OCI-LY7 (cell line): ENCODE measurements at regions not wholly inside any gene's neighbourhood (a gene's known extent, or its start where the extent isn't known, plus 50 kb on each side); places are given as distances from the start of the nearest gene placed in this dataset.

ENCODE experiments used
- BruUV-seq: library from RNA; stranded (reverse); fragments of 400-500 nt; replicated peaks from 2 replicates; lab custom pipeline; 2021; lab: Mats Ljungman, UMichigan
- CTCF ChIA-PET: fragments of 300-600 bp; sonication (Branson Sonifier 250); formaldehyde crosslinking; loops from one replicate; lab custom pipeline; 2022; ENCODE audit warnings: antibody characterized with exemption; ENCODE audit not compliant: unreplicated experiment; lab: Charles Lee
- POLR2A ChIA-PET: fragments of 300-600 bp; sonication (Branson Sonifier 250); formaldehyde crosslinking; loops from one replicate; lab custom pipeline; 2022; ENCODE audit warnings: antibody characterized with exemption; lab: Charles Lee
- DNase-seq: peaks from one replicate; pipeline ENCODE4 v3.0.0-alpha.2; 2015; ENCODE audit warnings: low spot score
- H2AFZ ChIP-seq: fragments of 200-600 bp; sonication (generic), shearing (Covaris generic); 2 replicates; pipeline ENCODE4 v1.6.1; 2014; ENCODE audit warnings: mild to moderate bottlenecking, antibody characterized with exemption, low read length, moderate library complexity
- H3K27ac ChIP-seq: fragments of 200-600 bp; sonication (generic); 2 replicates; pipeline ENCODE4 v1.5.1; 2014; ENCODE audit warnings: mixed run types, low read depth, mild to moderate bottlenecking, moderate library complexity, low read length, inconsistent platforms; ENCODE audit not compliant: poor library complexity, severe bottlenecking
- H3K36me3 ChIP-seq: fragments of 200-600 bp; sonication (generic); 2 replicates; pipeline ENCODE4 v1.6.1; 2014; ENCODE audit warnings: mild to moderate bottlenecking, antibody characterized with exemption, low read length, moderate library complexity, mixed read lengths; ENCODE audit not compliant: insufficient read depth
- H3K4me1 ChIP-seq: fragments of 200-600 bp; sonication (generic); 2 replicates; pipeline ENCODE4 v1.5.1; 2014; ENCODE audit warnings: mild to moderate bottlenecking, low read length; ENCODE audit not compliant: insufficient read depth, poor library complexity, severe bottlenecking
- H3K4me2 ChIP-seq: fragments of 200-600 bp; sonication (generic); 2 replicates; pipeline ENCODE4 v1.6.1; 2014; ENCODE audit warnings: mild to moderate bottlenecking, low read length
- H3K4me3 ChIP-seq: fragments of 200-600 bp; sonication (generic); 2 replicates; pipeline ENCODE4 v1.5.1; 2014; ENCODE audit warnings: mild to moderate bottlenecking, low read depth, low read length; ENCODE audit not compliant: poor library complexity, severe bottlenecking
- H3K79me2 ChIP-seq: fragments of 200-600 bp; sonication (generic); 2 replicates; pipeline ENCODE4 v1.6.1; 2016; ENCODE audit warnings: low read depth, mild to moderate bottlenecking, low read length, moderate library complexity, mixed read lengths; ENCODE audit not compliant: insufficient read depth
- H3K9me2 ChIP-seq: fragments of 200-600 bp; sonication (generic); 2 replicates; pipeline ENCODE4 v1.6.1; 2016; ENCODE audit warnings: mild to moderate bottlenecking, low read length, mixed read lengths; ENCODE audit not compliant: insufficient read depth
- H3K9me3 ChIP-seq: fragments of 200-600 bp; sonication (generic); 2 replicates; pipeline ENCODE4 v1.6.1; 2014; ENCODE audit warnings: mild to moderate bottlenecking, mixed run types, low read length, mixed read lengths
- H4K20me1 ChIP-seq: fragments of 200-600 bp; sonication (generic); 2 replicates; pipeline ENCODE4 v1.6.1; 2014; ENCODE audit warnings: mild to moderate bottlenecking, antibody characterized with exemption, low read length, moderate library complexity, mixed read lengths; ENCODE audit not compliant: insufficient read depth
- CTCF ChIP-seq: fragments of 200-600 bp; sonication (generic); conservative IDR thresholded peaks from 2 replicates; pipeline ENCODE4 v1.5.1; 2014; ENCODE audit warnings: mild to moderate bottlenecking, antibody characterized with exemption, low read length, moderate library complexity, mixed read lengths
- EZH2phosphoT487 ChIP-seq: fragments of 200-600 bp; sonication (generic); IDR thresholded peaks from 2 replicates; pipeline ENCODE4 v1.6.1; 2018; ENCODE audit warnings: low read depth, borderline replicate concordance, mild to moderate bottlenecking, mixed run types, antibody characterized with exemption, low read length, moderate library complexity, mixed read lengths
- intact Hi-C: fragments of 100-400 bp; cut with micrococcal nuclease; formaldehyde crosslinking; loops from one replicate; pipeline ENCODE4 v1.10.0; 2022; ENCODE audit not compliant: unreplicated experiment

GRCh38 chr1:37274938-37275631 lies 199.3 kb upstream of the ZC3H12A start:
- no peak overlapping the region for H2AFZ ChIP-seq
- intact Hi-C loops = no loop called here
- no peaks in the 10 kb centered on the region for H3K4me1 ChIP-seq
- no peaks in the 10 kb centered on the region for H4K20me1 ChIP-seq
- H3K9me2 ChIP-seq = no peaks in the 10 kb centered on the region
- no peak overlapping the region for H3K4me3 ChIP-seq
- H3K27ac ChIP-seq = no peak overlapping the region
- 0 out of 2 replicates have a peak, but pooled peaks cover 7% of the 10 kb centered on the region for H3K9me3 ChIP-seq
- CTCF ChIA-PET = no interaction called here
- no peak for TF ChIP-seq EZH2phosphoT487
- no peak for TF ChIP-seq CTCF
- no peak for DNase-seq
- POLR2A ChIA-PET = no interaction called here
- no peaks in the 10 kb centered on the region for H3K79me2 ChIP-seq
- BruUV-seq = no TSS peak
- no peak overlapping the region for H3K4me2 ChIP-seq
- H3K36me3 ChIP-seq = no peaks in the 10 kb centered on the region

DNA sequence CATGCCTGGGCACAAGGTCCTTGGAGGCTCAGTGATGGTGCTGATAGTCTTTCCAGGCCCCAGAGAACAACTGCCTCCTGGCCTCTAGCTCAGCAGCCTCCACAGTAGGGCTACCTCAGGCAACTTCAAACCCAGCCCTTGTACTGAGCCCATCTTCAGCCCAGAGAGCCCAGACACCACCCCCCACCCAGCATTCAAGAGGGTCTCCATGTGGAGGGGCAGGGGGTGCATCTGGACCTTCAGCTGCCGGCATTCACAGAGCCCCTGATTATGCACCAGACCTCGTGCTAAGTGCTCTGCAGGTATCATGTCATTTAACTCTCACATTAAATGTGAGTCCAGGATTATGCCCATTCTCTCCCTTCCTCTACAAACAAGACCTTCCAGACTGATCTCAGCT lies 197.0 kb upstream of the ZC3H12A start:
- POLR2A ChIA-PET = interaction anchor here (0.9 kb wide), 1 partner anchor 11 kb away, joined by 3 read pairs; no protein-coding TSS in a partner anchor
- H3K9me2 ChIP-seq = no peaks in the 10 kb centered on the region
- 0 out of 2 replicates have a peak, but pooled peaks cover 13% of the 10 kb centered on the region for H3K9me3 ChIP-seq
- no peaks in the 10 kb centered on the region for H3K36me3 ChIP-seq
- BruUV-seq = no TSS peak
- H3K4me2 ChIP-seq = no peak overlapping the region
- H4K20me1 ChIP-seq = no peaks in the 10 kb centered on the region
- TF ChIP-seq CTCF (no peak), EZH2phosphoT487 (no peak)
- H3K27ac ChIP-seq = no peak overlapping the region
- CTCF ChIA-PET = no interaction called here
- DNase-seq = no peak
- H3K79me2 ChIP-seq = no peaks in the 10 kb centered on the region
- intact Hi-C loops = no loop called here
- no peak overlapping the region for H2AFZ ChIP-seq
- no peaks in the 10 kb centered on the region for H3K4me1 ChIP-seq
- H3K4me3 ChIP-seq = no peak overlapping the region

GRCh38 chr1:37281354-37281753 lies 193.0 kb upstream of the ZC3H12A start:
- ChIA-PET POLR2A (no interaction called here), CTCF (no interaction called here)
- no peak overlapping the region for H2AFZ ChIP-seq
- H3K9me2 ChIP-seq = no peaks in the 10 kb centered on the region
- H3K79me2 ChIP-seq = no peaks in the 10 kb centered on the region
- no peak for DNase-seq
- H3K36me3 ChIP-seq = no peaks in the 10 kb centered on the region
- TF ChIP-seq EZH2phosphoT487 = no peak
- no peak for TF ChIP-seq CTCF
- intact Hi-C loops = loop anchor here (1.0 to 10.0 kb wide), 2 partner anchors 43 to 397 kb away; no protein-coding TSS in a partner anchor
- no peaks in the 10 kb centered on the region for H3K4me1 ChIP-seq
- H3K27ac ChIP-seq = no peak overlapping the region
- no TSS peak for BruUV-seq
- H3K4me2 ChIP-seq = no peak overlapping the region
- no peak overlapping the region for H3K4me3 ChIP-seq
- H4K20me1 ChIP-seq = no peaks in the 10 kb centered on the region
- H3K9me3 ChIP-seq = peaks cover 24% of the 10 kb centered on the region; the same call in 1 of the 2 replicates
